GM18873 (cell line): ENCODE measurements at regions not wholly inside any gene's neighbourhood (a gene's known extent, or its start where the extent isn't known, plus 50 kb on each side); places are given as distances from the start of the nearest gene placed in this dataset.

Experiments
- ATAC-seq: cut with Tn5 transposase; IDR thresholded peaks from one replicate; pipeline ENCODE4 v1.9.1; 2021; ENCODE audit warnings: mild to moderate bottlenecking, moderate library complexity, moderate number of reproducible peaks; ENCODE audit not compliant: unreplicated experiment, low FRiP score

DNA sequence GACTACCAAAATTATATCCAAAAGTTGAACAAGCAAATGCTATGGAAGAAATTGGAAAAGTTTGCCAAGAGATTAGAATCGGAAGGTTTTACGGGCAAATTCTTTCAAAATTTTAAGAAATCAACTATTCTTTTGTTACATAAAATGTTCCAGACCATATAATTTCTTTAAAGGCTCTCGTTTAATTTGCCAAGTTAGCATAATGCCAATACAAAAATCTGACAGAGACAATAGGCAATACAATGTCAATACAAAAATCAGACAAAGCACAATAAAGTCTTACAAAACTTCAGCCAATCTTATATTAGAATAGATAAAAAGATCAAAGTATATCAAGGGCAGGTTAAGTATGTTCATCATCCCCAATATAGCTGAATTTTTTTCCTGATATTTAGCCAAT, 224.2 kb downstream of the BCL11A start:
- no peak for ATAC-seq

DNA sequence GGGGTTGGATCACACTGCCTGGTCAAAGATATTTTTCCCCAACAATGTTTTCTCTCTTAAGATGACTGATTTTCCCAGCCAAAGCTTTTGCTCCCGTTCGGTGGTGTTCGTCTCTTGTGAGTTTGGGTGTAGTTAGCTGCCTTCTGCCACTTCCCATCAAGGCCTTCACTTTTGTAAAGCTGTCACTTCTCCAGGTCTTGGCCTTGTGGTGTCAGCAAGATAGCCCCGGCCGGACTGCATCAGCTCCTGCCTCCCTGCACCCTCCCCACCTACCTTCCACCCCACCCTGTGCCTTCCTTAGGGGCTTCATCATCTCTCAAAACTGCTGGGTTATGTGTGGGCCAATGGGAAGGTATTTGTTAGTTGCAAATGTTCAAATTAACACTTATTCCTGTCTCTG, 228.9 kb downstream of the BCL11A start:
- ATAC-seq = no peak

DNA sequence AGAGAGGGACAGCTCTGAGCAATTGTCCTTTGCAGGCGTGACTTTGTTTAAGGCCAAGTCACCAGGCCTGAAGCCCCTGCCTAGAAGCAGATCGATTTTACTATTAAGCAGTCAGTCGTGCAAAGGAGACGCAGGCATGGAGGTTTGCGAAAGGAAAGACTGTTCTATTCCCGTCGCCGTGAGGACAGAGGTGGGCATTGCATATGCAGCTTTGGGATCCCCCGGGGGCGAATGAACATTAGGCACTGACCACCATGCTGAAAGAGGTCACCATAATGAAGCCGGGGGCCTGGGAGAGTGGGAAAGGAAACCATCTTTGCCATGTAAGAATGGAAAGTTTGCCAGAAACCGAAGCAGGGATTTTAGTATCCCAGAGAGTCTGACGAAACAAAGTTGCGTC, 231.6 kb downstream of the BCL11A start:
- ATAC-seq = no peak

DNA sequence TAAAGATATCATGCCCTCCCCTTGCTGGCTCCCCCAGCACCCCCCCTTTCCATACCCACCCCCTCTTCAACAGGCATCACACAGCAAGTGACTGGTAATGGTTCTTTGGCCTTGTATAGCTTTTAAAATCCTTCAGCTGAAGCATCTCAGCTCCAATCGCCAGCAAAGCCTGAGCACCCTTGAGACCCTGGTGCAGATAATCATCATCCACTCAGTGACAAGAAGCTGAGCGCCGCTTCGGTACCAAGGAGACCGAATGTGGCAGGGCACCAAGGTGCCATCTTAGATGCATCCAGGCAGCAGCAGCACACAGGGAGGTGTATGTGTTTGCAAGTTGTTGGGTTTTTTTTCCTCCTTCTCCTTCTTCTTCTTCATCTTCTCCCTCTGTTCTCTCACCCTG, 232.7 kb downstream of the BCL11A start:
- ATAC-seq = no peak

DNA sequence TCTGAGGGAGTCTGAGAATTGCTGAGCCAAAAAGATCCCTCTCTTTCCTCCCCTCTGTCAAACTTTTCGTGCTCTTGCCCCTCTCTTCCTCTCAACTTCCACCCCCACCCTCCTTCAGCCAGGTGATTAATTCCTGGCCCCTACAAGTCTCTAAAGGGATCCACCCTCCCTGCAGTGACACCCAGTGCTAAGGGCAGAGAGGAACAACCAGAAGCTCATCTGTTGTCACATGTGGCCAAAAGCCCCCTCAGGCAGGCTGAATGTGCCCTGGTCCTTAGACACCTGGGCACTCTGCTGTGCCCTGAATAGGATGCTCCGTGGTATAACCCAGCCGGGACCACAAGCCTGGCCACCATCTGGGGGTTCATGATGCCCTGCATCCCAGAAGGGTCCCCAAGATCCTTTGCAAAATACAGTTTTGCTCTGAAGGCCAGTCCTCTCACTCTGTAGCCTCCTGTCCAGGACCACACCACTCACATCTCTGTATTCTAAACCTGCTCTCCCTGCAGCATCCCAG, 234.4 kb downstream of the BCL11A start:
- ATAC-seq = no peak

DNA sequence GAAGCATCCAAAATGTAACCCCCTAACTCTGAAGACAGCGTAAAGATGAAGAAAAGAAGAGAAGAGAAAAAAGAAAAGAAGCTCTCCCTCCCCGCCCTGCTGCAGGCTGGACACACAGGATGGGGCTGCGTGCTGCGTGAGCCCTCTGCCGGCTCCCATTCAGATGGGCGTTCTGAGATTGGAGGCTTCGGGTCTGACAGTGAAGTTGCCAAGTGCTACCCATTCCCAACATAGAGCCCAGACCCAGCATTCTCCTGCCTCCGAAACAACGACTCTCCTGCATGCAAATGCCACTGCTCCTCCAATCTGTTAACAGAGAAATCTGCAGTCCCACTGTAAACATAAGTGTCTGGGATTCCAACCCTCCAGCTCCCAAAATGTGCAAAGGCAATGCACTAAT, 234.9 kb downstream of the BCL11A start:
- ATAC-seq = no peak

DNA sequence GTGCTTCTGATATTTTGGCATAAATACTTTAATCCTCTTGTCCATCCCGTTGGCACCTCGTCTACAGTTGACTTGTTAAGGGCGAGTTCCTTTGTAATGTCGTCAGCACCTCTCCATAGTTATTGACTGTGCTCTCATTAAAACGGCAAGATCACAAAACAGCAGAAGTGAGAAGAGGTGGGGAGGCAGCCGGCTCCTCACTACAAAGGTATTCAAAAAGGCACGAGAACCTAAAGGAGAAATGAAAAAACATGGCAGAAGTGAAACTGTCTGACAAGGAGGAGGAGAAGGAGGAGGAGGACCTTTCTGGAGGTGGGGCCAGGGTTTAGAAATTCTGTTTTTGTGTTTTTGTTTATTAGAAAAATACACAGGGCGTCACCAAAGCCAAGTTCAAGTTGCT, 235.6 kb downstream of the BCL11A start:
- ATAC-seq = peak; percentile 71

DNA sequence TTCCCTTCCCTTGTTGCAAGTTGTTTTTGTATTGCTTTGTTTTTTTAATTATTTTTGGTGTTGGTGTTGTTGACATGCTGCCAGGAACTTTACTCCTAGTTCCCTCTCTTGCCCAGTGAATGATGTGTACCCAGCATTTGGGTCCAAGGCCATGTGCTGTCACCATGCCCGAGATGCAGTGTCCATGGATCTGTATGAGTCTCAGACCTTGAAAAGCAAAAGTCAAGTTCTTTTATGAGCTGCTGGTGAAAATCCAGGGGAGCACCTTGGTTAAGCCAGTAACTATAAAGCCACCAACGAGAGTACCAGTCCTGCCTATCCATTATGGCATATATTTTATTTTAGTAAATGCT, 236.4 kb downstream of the BCL11A start:
- ATAC-seq = no peak

DNA sequence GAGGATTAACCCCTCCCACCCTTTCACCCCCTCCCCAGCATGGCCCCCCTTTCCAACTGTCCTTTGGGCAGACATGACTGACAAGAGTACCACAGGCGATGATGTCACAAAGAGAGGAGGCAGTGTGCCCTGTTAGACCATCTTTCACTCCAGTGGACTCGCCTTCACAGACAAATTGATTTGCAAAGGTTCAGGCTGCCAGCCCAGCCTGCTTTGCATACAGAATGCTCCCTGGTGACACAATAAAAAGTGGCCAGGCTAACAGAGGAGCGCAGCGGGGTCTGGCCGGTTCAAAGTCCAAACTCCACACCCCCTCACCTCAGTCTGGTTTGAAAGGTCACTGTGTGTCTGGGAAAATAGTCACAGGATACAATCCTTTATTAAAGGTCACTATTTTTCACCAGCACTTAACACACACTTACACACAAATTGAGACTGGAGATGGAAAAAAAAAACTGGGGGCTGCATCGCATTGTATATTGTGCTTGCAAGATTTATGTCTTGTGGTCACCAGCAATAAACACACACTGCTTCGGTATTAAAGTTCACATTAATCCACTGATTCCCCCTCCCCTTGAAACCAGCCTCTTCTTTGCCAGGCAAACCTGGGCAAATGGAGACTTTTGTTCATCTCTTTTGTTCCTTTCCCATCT, 236.9 kb downstream of the BCL11A start:
- no peak for ATAC-seq

DNA sequence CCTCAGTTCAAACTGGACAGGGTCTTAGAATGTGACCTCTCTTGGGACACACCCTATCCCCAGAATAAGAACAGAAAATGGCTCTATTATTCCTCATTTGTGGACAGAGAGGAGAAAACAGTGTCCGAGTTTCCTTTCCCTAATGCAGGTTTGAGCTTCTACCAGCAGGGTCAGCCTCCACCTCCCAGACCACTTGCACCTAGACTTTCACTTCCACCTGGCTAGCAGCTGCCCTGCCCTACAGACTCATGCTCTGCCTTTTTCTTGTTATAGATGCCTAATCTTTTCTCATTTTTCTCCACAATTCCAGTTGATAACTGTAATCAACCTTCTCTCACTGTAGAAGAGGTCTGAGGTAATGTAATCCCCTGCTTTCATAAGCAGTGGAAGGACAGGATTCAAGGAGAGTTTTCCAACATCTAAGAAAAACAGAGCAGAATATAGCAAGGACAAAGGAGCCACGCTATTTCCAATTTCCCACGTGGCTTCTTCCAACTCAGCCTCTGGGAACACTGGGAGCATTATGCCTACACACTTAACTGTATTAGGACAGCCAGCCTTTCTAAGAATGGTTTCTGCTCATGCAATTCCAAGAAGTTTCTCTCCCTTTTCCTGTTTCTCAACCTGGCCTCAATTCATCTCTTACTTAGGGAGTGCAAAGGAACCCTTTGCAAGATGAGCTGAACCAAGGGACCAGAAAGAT, 239.8 kb downstream of the BCL11A start:
- no peak for ATAC-seq

DNA sequence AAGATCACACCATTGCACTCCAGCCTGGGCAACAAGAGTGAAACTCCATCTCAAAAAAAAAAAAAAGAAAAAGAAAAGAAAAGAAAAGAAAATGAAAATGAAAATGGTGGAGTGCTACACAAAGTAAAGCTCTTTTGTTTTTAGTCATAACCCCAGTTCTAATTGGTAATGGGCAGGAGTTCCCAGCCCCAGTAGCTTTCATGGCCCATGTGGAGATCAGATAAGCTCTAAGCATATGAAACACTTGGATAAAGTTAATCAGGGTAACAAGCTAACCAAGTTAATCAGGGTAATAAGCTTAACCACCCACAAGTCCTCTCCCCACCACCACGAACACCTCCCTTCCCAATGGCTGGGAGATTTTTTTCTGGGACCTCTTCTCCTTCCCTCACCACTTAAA, 240.8 kb downstream of the BCL11A start:
- ATAC-seq = peak; percentile 88

DNA sequence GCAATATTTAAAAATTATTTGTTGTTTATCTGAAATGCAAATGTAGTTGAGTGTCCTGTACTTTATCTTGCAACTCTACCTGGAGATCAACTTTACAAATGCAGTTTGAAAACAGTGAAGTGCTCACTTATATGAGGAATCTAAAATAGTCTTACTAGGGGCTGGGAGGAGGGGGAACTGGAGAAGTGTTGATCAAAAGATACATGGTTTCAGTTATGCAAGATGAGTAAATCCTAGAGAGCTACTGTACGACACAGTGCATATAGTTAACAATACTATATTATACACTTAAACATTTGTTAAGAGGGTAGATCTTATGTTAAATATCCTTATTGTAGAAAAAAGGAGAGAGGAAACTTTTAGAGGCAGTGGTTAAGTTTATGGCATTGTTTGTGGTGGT, 241.9 kb downstream of the BCL11A start:
- no peak for ATAC-seq

DNA sequence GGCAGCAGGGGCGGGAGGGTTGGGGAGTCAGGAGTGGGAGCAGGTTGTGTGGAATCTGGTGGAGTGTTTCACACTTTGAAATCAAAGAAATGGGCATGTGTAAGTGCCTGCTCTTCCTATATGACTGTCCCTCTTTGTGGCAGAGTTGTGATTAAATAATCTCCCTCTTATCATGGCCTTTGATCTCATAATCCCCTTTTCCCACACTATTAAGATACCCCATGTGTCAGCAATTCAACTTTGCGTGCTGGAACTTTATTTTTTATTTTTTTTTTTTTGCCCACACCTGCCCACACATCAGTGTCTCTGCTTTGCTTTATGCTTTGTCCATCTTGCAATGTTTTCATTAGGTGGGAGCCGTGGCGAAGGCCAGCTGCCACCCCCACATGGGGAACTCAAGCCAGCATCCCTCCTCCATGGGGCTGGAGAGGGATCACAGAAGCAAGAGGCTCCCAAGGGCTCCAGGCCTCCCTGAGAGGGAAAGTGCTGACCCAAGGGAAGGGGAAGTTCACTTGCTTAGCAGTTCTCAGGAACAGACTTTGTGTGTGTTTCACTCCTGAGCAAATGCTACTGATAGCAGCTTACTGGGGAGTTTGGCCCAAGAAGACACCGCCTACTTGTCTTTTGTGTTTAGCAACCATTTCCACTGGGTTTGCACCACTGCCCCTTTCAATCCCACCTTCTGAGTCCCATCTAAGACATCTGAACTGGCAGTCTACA, 243.4 kb downstream of the BCL11A start:
- no peak for ATAC-seq

DNA sequence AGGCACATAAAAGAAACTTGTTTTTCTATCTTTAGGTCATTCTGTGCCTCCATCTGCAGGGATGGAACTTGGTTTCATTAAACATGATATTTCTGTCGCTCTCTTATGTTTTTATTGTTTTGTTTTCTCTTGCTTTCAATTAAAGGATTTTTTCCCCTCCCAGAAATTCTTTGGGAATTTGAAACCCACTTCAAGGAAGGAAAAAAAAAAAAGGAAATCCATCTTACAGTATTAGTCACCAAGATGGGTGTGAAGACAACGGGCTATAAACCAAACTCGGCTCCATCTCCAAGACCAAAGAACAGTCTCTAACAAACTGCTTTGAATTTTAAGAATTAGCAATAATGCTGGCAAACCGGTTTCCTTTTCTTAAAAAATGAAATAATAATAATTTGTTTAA, 244.1 kb downstream of the BCL11A start:
- no peak for ATAC-seq

DNA sequence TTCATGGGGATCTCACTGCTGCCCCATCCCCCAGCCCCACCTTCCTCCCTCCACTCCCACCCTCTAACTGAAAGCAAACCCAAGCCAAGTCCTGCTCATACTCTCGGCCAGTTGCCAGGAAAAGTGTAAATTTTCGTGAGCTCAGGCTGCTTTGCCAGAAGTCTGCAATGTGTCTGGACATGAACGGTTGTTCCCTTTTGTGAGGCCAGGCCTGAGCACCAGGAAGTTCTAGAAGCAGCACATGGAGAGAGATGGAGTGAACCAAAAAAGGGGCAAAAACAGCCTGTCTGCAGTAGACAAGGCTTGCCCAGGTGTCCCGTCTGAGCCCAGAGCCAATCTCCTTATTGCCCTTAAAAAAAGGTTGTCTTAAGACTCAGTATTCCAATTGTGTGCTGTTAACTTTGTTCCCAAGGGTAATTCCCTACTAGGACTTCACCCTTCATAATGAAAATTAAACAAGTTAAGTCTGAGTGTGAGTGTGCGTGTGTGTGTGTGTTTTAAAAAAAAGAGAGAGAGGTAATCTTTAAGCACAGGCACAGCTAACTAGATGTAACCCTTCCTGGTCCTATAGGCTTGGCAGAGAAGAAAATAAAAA, 247.1 kb downstream of the BCL11A start:
- ATAC-seq = no peak

DNA sequence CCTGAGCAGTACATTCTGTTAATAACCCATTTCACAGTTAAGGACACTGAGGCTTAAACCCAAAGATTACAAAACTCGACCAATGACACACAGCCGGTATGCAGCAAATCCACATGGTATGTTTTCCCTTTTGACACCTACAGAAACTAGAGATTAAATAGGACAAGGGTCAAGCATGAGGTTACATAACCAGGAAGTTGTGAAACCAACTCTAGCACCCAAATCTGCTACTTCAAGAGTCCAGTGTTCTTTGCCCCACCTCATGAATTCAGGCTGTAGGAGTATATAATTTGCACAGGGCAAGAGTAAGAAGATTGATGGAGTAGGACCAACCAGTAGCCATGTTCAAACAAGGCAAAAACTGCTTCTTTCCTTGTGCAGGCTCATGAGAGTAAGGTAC, 249.8 kb downstream of the BCL11A start:
- ATAC-seq = no peak

DNA sequence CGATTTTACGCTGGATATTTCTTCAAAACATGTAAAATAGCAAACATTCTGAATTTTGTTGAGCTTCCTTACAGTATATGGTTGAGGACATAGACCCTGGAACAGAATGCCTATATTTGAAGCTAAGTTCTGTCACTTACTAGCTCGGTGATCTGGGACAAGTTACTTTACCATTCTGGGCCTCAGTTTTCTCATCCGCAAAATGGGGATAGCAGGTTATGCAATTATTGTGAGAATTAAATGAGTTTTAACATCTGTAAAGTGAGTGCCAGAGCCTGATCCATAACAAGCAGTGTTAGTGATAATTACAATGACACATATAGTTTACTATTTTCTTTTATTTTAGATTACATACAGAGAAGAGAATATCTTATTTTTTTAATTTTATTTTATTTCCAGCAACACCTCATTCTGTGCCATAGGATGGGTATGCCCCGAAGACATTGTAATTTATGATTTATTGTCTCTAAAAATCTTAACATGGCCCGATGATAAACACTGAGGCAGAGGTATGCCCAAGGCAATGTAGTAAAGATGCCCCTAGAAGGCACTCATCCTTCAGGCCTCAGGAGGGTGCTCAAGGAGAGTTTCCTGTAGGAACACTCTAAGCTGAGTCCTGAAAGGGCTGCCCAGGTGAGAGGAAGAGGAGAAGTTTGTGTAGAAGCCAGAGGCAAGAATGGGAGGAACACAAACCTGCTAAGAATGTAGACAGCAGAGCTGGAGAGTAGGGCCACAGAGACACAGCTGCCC, 250.9 kb downstream of the BCL11A start:
- no peak for ATAC-seq

DNA sequence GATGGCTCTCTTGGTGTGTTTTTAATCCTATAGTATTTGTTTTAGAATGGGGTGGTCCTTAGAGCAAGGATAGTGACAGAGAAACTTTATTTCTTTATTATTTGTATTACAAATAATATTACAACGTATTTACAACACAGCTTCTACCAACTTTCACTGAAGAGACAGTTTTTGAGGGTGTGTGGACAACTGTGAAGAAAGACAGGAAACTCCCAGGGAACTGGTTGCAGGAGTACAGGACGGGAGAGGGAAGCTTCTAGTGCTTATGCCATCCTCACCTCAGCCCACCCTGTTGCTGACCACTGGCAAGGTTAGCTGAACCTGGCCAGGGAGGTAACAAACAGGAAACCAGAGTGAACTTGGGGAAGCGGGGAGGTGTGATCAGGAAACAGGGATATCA, 251.7 kb downstream of the BCL11A start:
- no peak for ATAC-seq

DNA sequence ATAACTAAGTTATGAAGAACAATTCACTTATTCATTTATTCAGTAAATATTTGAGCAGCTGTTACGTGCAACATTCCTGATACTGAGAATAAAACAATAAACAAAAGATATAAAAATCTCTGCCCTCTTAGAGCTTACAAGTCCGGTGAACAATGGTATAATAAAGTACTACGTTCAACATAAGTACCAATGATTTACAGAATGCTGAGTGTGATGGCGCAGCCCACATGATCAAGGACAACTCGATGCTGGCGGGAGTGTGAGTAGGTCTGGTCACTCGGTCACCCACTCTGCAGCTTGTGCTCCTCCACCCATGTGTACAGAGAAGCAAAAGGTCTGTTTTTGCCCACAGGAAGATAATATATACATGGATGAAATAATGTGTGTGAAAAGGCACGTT, 254.3 kb downstream of the BCL11A start:
- ATAC-seq = no peak

DNA sequence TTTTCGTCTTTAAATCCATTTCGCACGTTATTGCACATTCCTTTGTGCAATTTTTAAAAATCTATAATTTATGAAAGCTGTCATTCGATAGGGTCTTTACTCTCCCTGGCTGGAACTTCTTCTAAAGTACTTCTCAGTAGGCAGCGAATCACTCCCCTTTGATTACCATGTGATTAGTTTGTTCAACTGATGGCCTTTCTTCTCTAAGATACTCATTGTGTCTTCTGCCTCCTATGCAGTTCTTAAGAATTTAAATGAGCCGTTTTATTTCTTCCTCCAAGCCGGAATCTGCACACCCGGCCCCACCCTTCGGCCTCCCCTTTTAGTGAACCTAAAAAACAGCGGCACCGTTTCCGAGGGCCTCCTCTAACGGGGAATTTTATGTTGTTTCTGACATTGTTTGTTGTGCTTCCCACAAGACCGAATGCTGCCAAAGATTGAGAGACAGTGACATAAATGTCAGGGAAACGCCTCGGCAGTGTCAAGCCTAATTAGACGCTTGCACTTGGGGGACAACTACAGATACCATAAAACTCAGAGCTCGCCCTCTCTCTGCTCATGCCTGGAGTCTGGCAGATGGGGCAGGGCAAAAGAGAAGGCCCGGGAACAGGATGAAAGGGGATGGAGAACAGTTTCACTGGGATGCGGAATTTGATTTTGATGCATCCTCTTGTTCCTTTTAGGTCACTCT, 255.3 kb downstream of the BCL11A start:
- no peak for ATAC-seq
